Activated CD8-positive, alpha-beta memory T cell treated with anti-CD3 and anti-CD28 coated beads, Interleukin-2, amount 10 ng/mL, durations not matched to agents 7 days and 5 days (primary cell): ENCODE measurements at regions not wholly inside any gene's neighbourhood (a gene's known extent, or its start where the extent isn't known, plus 50 kb on each side); places are given as distances from the start of the nearest gene placed in this dataset.
"Not testable (repeated sequence)": the region's sequence is repeated elsewhere in the genome, so short reads cannot be mapped to it uniquely, and the experiment has no call there.

Experiments
- ATAC-seq: fragments of 150-1000 bp; cut with Tn5 transposase; one replicate; pipeline ENCODE4 v1.10.0; 2021; ENCODE audit warnings: moderate library complexity
- CTCF ChIA-PET: fragments of 350-600 bp; sonication (Branson Sonifier 250); formaldehyde crosslinking; loops from one replicate; lab custom pipeline; 2021; ENCODE audit warnings: antibody characterized with exemption; lab: Charles Lee
- DNase-seq: peaks from one replicate; pipeline ENCODE4 v3.0.0-alpha.2; 2020
- H3K27ac Mint-ChIP-seq: one replicate; pipeline ENCODE4 v1.8.0; 2021; ENCODE audit warnings: mild to moderate bottlenecking, mixed read lengths
- H3K27me3 Mint-ChIP-seq: one replicate; pipeline ENCODE4 v1.8.0; 2021; ENCODE audit warnings: mixed read lengths
- H3K36me3 Mint-ChIP-seq: one replicate; pipeline ENCODE4 v1.8.0; 2021; ENCODE audit warnings: mild to moderate bottlenecking, mixed read lengths
- H3K4me1 Mint-ChIP-seq: one replicate; pipeline ENCODE4 v1.8.0; 2021; ENCODE audit warnings: mixed read lengths
- H3K4me3 Mint-ChIP-seq: one replicate; pipeline ENCODE4 v1.8.0; 2021; ENCODE audit warnings: mild to moderate bottlenecking, moderate library complexity, mixed read lengths
- H3K9me3 Mint-ChIP-seq: one replicate; pipeline ENCODE4 v1.8.0; 2022; ENCODE audit warnings: low read depth, mixed read lengths

DNA sequence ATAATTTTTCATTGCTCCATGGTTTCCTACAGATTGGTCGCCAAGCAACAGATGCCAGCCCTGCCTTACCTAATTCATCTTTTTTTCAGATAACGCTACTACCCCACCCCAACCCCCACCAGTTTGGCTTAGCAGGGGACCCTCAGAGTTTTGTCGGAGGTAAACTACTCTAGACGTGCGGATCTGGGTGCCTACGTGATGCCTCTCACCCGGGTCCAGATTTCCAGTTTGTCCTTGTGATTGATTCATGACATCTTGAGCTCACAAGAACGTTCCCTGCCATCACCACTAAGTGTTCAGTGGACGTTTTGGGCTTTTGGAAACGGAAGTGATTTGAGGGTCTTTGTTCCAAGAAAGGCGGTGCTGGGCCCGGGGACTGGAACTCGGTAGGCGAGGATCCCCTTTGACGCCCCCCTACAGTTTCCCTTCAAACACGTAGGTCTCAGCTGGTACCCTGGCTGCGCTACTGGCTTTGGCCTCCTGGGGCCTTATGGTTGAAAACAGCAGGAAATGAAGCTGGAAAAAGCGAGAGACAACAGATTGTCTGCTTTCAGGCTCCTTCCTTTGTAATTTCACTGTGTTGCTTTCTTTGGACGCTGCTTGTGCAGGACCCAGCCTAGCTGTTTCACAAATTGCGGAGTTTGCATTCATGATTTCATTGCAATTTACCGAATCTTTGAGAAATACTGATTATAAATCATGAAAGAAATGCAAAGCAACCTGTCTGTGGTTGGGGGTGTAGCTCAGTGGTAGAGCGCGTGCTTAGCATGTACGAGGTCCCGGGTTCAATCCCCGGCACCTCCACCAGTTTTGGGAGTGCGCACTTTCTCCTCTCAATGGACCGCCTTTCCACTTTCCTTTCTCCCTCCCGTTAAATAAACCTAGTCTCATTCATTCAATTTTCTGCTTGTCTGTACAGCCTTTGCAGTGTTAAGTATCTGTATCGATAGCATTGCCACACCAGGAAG, 81.0 kb downstream of the GPX5 start:
- Mint-ChIP-seq H3K4me3 (peak overlapping the region; percentile 32), H3K9me3 (no peaks in the 10 kb centered on the region), H3K36me3 (no peaks in the 10 kb centered on the region), H3K27ac (no peak overlapping the region), H3K4me1 (peaks cover 5% of the 10 kb centered on the region), H3K27me3 (peaks cover 48% of the 10 kb centered on the region)
- ATAC-seq (no peak), DNase-seq (peak; percentile 47)
- CTCF ChIA-PET, result interaction anchor here (0.8 to 1.5 kb wide), 2 partner anchors 9 to 12 kb away, joined by 3 read pairs; no protein-coding TSS in a partner anchor

DNA sequence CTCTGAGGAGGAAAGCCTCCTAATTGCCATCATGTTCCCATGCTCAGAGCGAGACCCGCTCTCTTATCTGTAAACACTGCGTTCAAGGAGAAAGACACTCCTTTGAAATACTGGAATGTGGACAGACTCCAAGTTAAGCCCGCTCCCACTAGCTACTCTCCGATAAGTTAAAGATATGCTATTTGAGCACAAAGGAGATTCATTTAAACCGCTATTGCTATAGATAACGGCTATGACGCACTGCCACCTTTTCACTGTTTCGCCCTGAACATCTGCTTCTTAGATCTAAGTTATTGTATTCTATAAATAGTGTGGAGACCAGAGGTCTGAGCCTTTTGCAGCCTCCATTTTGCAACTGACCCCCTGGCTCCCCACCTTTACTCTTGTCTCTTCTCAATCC, 82.3 kb downstream of the GPX5 start:
- peaks cover 49% of the 10 kb centered on the region for H3K27me3 Mint-ChIP-seq
- no peak overlapping the region for H3K27ac Mint-ChIP-seq
- no peak overlapping the region for H3K4me3 Mint-ChIP-seq
- CTCF ChIA-PET, result no interaction called here
- DNase-seq (no peak), ATAC-seq (no peak)
- peaks cover 5% of the 10 kb centered on the region for H3K4me1 Mint-ChIP-seq
- H3K36me3 Mint-ChIP-seq, result no peaks in the 10 kb centered on the region
- no peaks in the 10 kb centered on the region for H3K9me3 Mint-ChIP-seq

DNA sequence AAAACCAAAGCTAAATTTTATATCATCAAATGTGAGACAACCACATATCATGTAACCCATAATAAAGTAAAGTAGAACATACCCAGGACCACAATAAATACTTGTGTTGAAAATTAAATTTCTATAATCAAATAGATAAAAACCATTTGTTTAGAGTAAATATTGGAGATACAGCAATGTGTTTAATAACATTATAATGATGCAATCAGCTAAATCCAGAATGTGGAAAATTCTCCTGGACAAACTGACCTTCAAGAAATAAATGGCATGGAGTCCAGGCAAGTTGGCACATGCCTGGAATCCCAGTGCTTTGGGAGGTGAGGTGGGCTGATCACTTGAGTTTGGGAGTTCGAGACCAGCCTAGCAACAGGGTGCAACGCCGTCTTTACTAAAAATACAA, 84.0 kb downstream of the GPX5 start:
- Mint-ChIP-seq H3K9me3 (no peaks in the 10 kb centered on the region), H3K27ac (no peak overlapping the region), H3K36me3 (no peaks in the 10 kb centered on the region), H3K27me3 (peaks cover 52% of the 10 kb centered on the region), H3K4me1 (peaks cover 5% of the 10 kb centered on the region), H3K4me3 (no peak overlapping the region)
- DNase-seq (no peak), ATAC-seq (no peak)
- CTCF ChIA-PET, result no interaction called here

DNA sequence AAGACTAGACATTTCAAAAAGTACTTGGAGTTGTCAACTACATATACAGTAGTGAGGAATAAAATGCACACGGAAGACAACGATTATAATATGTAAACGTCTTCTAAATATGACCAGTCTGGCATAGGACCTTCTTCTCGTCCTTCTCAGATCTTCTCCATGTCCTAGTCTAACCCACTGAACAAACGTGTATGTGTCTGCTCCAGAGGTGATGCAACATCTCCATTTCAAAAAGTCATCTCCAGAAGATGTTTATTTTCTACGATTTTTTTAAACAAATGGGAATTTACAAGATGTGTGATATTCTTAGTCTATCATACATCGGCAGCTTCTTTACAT, 89.9 kb downstream of the GPX5 start:
- H3K4me3 Mint-ChIP-seq, result no peak overlapping the region
- DNase-seq (no peak), ATAC-seq (no peak)
- peaks cover 48% of the 10 kb centered on the region for H3K27me3 Mint-ChIP-seq
- H3K36me3 Mint-ChIP-seq, result no peaks in the 10 kb centered on the region
- no peak overlapping the region for H3K27ac Mint-ChIP-seq
- H3K4me1 Mint-ChIP-seq, result no peaks in the 10 kb centered on the region
- no peaks in the 10 kb centered on the region for H3K9me3 Mint-ChIP-seq
- CTCF ChIA-PET, result interaction anchor here (1.4 kb wide), 1 partner anchor 9 kb away, joined by 3 read pairs; no protein-coding TSS in a partner anchor

DNA sequence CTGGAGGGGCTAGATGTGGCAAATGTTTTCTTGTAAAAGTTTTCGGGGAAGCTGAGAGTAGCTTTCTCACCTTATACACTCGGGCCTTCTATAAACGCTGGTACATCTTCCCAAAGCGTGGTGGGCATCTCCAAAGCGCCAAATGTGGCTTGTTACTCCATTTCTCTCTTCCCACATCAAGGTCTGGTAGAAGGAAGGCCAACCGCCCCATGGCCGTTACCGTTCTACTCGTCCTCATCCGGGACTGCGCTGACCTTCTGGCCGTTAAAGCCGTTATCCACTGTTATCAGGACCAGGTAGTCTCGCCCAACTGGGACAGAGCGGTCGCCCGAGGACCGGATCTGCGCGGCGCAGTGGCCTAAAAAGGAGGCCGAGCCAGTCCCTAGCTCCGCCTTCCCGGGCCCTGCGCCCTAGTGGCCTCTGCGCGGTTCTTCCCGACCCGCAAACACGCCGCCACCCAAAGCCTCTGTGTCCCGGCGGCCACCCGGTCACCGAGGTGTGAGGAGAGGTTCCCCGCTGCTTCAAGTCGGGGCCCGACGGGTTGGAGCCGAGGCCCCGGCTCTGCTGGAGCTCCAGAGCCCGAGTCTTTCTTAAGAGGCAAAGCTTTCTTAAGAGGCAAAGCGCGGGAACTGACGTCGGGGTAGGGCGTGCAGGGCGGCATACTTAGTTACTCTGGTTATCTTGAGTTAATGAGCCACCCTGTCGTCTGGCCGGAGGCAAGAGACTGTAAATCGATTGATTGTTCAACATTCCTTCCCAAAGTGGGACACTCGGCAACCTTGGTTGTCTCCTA, 90.5 kb downstream of the GPX5 start:
- H3K4me3 Mint-ChIP-seq, result no peak overlapping the region
- ATAC-seq (no peak), DNase-seq (no peak)
- H3K4me1 Mint-ChIP-seq, result no peaks in the 10 kb centered on the region
- CTCF ChIA-PET, result interaction anchor here (1.4 kb wide), 1 partner anchor 9 kb away, joined by 3 read pairs; no protein-coding TSS in a partner anchor
- H3K27ac Mint-ChIP-seq, result no peak overlapping the region
- H3K27me3 Mint-ChIP-seq, result peaks cover 52% of the 10 kb centered on the region
- no peaks in the 10 kb centered on the region for H3K36me3 Mint-ChIP-seq
- H3K9me3 Mint-ChIP-seq, result no peaks in the 10 kb centered on the region

DNA sequence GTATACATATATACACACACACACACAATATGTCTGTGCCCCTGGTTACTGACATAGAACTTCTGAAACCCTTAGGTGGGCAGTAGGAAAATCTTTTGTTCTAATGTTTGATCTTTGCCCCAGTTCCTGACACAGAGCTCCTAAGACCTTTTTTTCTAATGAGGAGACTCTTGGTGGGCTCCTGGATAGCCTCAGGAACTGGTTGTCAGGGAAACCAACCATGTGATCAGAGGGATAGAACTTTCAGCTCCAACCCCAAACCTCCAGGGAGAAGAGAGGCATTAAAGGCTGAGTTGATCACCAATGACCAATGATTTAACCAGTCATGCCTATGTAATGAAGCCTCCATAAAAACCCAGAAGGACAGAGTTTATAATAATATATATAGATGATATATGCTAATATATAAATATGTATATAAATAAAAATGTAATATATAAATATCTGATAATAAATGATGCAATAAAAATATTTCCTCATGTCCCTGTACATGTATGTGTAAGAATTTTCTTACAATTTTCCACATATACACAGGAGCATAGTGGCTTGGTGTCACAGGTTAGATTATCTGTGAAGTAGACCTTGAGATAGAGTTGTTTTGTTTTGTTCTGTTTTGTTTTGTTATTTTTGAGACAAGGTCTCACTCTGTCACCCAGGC, 93.3 kb downstream of the GPX5 start:
- Mint-ChIP-seq H3K27me3 (peaks cover 42% of the 10 kb centered on the region), H3K9me3 (no peaks in the 10 kb centered on the region), H3K36me3 (no peaks in the 10 kb centered on the region), H3K4me3 (no peak overlapping the region), H3K27ac (no peak overlapping the region), H3K4me1 (no peaks in the 10 kb centered on the region)
- CTCF ChIA-PET, result interaction anchor here (1.3 kb wide), 1 partner anchor 12 kb away, joined by 3 read pairs; no protein-coding TSS in a partner anchor
- DNase-seq (no peak), ATAC-seq (no peak)

DNA sequence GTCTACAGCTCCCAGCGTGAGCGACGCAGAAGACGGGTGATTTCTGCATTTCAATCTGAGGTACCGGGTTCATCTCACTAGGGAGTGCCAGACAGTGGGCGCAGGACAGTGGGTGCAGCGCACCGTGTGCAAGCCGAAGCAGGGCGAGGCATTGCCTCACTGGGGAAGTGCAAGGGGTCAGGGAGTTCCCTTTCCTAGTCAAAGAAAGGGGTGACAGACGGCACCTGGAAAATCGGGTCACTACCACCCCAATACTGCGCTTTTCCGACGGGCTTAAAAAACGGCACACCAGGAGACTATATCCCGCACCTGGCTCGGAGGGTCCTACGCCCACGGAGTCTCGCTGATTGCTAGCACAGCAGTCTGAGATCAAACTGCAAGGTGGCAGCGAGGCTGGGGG, 95.6 kb downstream of the GPX5 start:
- H3K9me3 Mint-ChIP-seq, DNase-seq, H3K4me3 Mint-ChIP-seq, H3K27ac Mint-ChIP-seq, CTCF ChIA-PET, H3K36me3 Mint-ChIP-seq, ATAC-seq, H3K4me1 Mint-ChIP-seq: not testable (repeated sequence)
- peaks cover 26% of the 10 kb centered on the region for H3K27me3 Mint-ChIP-seq

DNA sequence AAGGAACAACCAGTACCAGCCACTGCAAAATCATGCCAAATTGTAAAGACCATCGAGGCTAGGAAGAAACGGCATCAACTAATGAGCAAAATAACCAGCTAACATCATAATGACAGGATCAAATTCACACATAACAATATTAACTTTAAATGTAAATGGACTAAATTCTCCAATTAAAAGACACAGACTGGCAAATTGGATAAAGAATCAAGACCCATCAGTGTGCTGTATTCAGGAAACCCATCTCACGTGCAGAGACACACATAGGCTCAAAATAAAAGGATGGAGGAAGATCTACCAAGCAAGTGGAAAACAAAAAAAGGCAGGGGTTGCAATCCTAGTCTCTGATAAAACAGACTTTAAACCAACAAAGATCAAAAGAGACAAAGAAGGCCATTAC, 97.6 kb downstream of the GPX5 start:
- H3K4me3 Mint-ChIP-seq, H3K27ac Mint-ChIP-seq, H3K36me3 Mint-ChIP-seq, CTCF ChIA-PET, H3K4me1 Mint-ChIP-seq, ATAC-seq, DNase-seq, H3K9me3 Mint-ChIP-seq: not testable (repeated sequence)
- peaks cover 15% of the 10 kb centered on the region for H3K27me3 Mint-ChIP-seq

DNA sequence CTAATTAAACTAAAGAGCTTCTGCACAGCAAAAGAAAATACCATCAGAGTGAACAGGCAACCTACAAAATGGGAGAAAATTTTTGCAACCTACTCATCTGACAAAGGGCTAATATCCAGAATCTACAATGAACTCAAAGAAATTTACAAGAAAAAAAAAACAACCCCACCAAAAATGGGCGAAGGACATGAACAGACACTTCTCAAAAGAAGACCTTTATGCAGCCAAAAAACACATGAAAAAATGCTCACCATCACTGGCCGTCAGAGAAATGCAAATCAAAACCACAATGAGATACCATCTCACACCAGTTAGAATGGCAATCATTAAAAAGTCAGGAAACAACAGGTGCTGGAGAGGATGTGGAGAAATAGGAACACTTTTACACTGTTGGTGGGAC, 100.7 kb downstream of the GPX5 start:
- H3K27me3 Mint-ChIP-seq, H3K36me3 Mint-ChIP-seq, H3K9me3 Mint-ChIP-seq: not testable (repeated sequence)

DNA sequence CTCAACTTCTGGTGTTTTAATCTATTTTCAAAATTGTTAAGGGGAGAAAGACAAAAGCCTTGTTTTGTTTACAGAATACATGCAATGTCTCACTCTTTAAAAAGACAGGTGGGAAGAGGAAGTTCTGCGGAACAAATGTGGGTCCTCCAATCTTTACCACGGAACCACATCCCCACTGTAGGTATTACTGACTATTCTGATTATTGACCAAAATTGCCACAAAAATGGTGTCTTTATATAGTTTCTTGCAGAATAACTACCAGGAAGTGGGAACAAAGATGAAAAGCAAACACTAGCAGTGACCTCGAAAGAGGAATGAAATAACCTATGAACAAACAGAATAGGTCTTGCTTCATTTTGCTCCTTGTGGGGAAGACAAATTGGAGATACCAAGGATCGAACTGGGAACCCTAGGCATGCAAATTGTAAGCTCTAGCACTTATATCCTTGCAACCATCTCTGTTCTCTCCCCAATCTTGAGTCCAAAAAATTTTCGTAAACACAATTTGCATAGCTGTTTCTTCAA, 106.7 kb downstream of the GPX5 start:
- Mint-ChIP-seq H3K4me3 (no peak overlapping the region), H3K27me3 (peaks cover 49% of the 10 kb centered on the region), H3K36me3 (peaks cover 3% of the 10 kb centered on the region), H3K4me1 (peaks cover 13% of the 10 kb centered on the region), H3K27ac (no peak overlapping the region), H3K9me3 (peaks cover 5% of the 10 kb centered on the region)
- CTCF ChIA-PET, result no interaction called here
- no peak for DNase-seq
- no peak for ATAC-seq

More for the DNA sequence above, 100.7 kb downstream of the GPX5 start:
- ATAC-seq, CTCF ChIA-PET, H3K4me3 Mint-ChIP-seq, H3K4me1 Mint-ChIP-seq, DNase-seq, H3K27ac Mint-ChIP-seq: not testable (repeated sequence)

DNA sequence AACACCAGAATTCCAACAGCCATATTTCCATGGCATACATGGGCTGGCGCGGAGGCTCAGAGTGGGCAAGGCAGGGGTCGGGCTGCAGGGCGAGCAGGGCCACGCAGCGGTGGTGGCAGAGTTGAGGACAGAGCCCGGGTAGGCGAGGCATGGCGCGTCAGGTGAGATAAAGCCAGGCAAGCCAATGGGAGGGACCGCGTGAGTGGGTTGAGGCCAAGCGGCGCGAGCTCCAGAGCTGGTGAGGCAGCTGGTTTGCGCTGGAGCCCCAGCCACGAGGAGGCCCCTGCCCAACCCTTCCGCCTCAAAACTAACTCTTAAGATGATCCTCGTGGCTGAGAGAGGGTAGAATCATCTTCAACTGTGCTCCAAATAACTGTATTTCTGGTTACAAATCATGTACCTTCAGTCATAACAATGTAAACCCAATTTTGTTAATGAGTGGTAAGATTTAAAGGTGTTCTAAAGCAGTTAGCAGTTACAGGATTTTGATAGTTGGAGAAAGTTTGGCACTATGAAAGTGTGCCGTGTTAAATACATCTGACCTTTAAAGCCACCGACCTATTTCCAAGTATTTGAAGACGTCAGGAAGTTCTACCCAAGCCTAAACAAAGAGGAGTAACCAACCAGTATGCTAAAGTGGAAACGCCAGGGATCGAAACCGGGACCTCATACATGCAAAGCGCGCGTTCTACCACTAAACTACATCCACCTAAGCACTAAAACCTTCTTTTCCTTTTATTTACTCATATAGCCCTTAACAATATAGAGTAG, 107.9 kb downstream of the GPX5 start:
- Mint-ChIP-seq H3K9me3 (peaks cover 5% of the 10 kb centered on the region), H3K27me3 (peaks cover 53% of the 10 kb centered on the region)

DNA sequence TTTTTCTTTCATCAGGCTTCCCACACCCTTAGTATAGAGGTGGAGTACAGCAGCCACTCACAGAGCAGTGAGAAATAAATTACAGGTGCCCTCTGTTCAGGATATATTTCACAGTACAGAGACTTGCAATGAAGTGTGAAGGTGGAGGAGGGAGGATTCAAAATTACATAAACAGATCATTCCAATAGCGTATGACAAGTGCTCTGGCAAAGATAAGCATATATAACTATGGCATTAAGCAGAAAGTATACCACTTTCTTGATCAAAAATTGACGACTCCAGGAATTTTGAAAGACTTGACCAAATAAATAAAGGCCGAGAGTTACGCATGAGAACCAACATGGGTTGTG, 108.7 kb downstream of the GPX5 start:
- Mint-ChIP-seq H3K4me3 (no peak overlapping the region), H3K4me1 (peaks cover 13% of the 10 kb centered on the region), H3K9me3 (peaks cover 5% of the 10 kb centered on the region), H3K27ac (no peak overlapping the region), H3K36me3 (peaks cover 3% of the 10 kb centered on the region), H3K27me3 (peaks cover 57% of the 10 kb centered on the region)
- DNase-seq (no peak), ATAC-seq (no peak)
- CTCF ChIA-PET, result no interaction called here

More for the DNA sequence above, 107.9 kb downstream of the GPX5 start:
- H3K4me1 Mint-ChIP-seq, result peaks cover 13% of the 10 kb centered on the region
- peaks cover 3% of the 10 kb centered on the region for H3K36me3 Mint-ChIP-seq
- ATAC-seq (no peak), DNase-seq (no peak)
- no peak overlapping the region for H3K4me3 Mint-ChIP-seq
- H3K27ac Mint-ChIP-seq, result no peak overlapping the region
- CTCF ChIA-PET, result no interaction called here
